ENCODE measurements at regions not wholly inside any gene's neighbourhood (a gene's known extent, or its start where the extent isn't known, plus 50 kb on each side); places are given as distances from the start of the nearest gene placed in this dataset.
A peak's percentile ranks its signal among the peaks of the same experiment; 100 is the strongest.
"Not testable (repeated sequence)": the region's sequence is repeated elsewhere in the genome, so short reads cannot be mapped to it uniquely, and the experiment has no call there.

GRCh38 chr10:71092812-71093401, 119.5 kb upstream of the UNC5B start:
- H3K27me3 ChIP-seq (replicated peaks in 1 of 2; ENCODE audit: control insufficient read depth in 2 of 2, extremely low read depth in 1 of 2, insufficient read depth in 2 of 2, low read length in 1 of 2), result peaks cover 0 to 7% of the 10 kb centered on the region in 2 experiments
- H3K9me3 ChIP-seq, result no peaks in the 10 kb centered on the region
- H3K36me3 Mint-ChIP-seq, result no peaks in the 10 kb centered on the region
- no peaks in the 10 kb centered on the region for H3K4me1 Mint-ChIP-seq
- no peak for ATAC-seq (replicated peaks in 1 of 4)
- no peaks in the 10 kb centered on the region for H3K4me1 ChIP-seq (ENCODE audit: control insufficient read depth in 1 of 2, extremely low read depth in 1 of 2, insufficient read depth in 2 of 2, low read length in 2 of 2)
- peaks cover 0 to 6% (median 5%) of the 10 kb centered on the region in 3 donors for H3K9me3 Mint-ChIP-seq
- peaks cover 19 to 22% of the 10 kb centered on the region in 2 donors for H3K27me3 Mint-ChIP-seq
- 68% methylated on average over 4 of the region's 4 CpGs for WGBS (ENCODE audit: insufficient coverage)
- no peak overlapping the region for H3K27ac ChIP-seq (ENCODE audit: low read length)
- no peak overlapping the region for H3K4me3 Mint-ChIP-seq
- no peak overlapping the region for H3K27ac Mint-ChIP-seq
- DNase-seq, result peak in 1 of 35 experiments; percentile 4
- ChIA-PET CTCF (no interaction called here), POLR2A (no interaction called here)
- no peak overlapping the region for H3K4me3 ChIP-seq (ENCODE audit: control insufficient read depth in 1 of 2, extremely low read depth in 1 of 2, low read length in 1 of 2)
- no peaks in the 10 kb centered on the region for H3K36me3 ChIP-seq (ENCODE audit: control insufficient read depth in 2 of 2, extremely low read depth in 1 of 2, insufficient read depth in 1 of 2, low read length in 1 of 2)

DNA sequence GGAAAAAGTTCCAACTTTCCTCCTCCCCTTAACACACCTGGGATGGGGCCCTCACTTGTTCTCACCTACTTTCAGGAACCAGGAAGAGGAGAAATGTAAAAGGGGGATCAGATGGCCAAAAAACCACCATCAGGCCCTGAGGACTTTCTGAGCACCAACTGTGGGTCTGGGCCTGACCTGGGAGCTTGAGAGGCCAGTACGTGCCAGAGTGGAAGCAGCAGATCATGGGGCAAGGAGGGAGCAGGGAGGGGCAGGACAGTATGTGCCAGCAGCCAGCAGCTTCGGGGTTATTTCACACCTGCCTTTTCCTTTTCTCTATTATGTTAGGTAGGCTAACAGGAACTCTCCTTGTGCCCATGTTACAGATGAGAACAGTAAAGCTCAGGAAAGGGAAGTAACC, 118.8 kb upstream of the UNC5B start:
- 60% methylated on average over 1 of the region's 2 CpGs for WGBS (ENCODE audit: insufficient coverage)
- Histone ChIP-seq H3K4me3 (ENCODE audit: control insufficient read depth in 1 of 2, extremely low read depth in 1 of 2, low read length in 1 of 2) (no peak overlapping the region), H3K27me3 (replicated peaks in 1 of 2; ENCODE audit: control insufficient read depth in 2 of 2, extremely low read depth in 1 of 2, insufficient read depth in 2 of 2, low read length in 1 of 2) (peaks cover 0 to 7% of the 10 kb centered on the region in 2 experiments), H3K36me3 (ENCODE audit: control insufficient read depth in 2 of 2, extremely low read depth in 1 of 2, insufficient read depth in 1 of 2, low read length in 1 of 2) (no peaks in the 10 kb centered on the region), H3K4me1 (ENCODE audit: control insufficient read depth in 1 of 2, extremely low read depth in 1 of 2, insufficient read depth in 2 of 2, low read length in 2 of 2) (no peaks in the 10 kb centered on the region), H3K9me3 (no peaks in the 10 kb centered on the region), H3K27ac (ENCODE audit: low read length) (no peak overlapping the region)
- CTCF ChIA-PET, result no interaction called here
- Mint-ChIP-seq H3K4me1 (no peaks in the 10 kb centered on the region), H3K27me3 (peaks cover 22 to 26% of the 10 kb centered on the region in 2 donors), H3K4me3 (no peak overlapping the region), H3K36me3 (no peaks in the 10 kb centered on the region), H3K27ac (no peak overlapping the region), H3K9me3 (peaks cover 0 to 6% (median 5%) of the 10 kb centered on the region in 3 donors)
- POLR2A ChIA-PET, result no interaction called here
- DNase-seq, result no peak
- ATAC-seq (replicated peaks in 1 of 4), result no peak

- H3K27me3 Mint-ChIP-seq, result peaks cover 23 to 27% of the 10 kb centered on the region in 2 donors
- H3K4me1 ChIP-seq (ENCODE audit: control insufficient read depth in 1 of 2, extremely low read depth in 1 of 2, insufficient read depth in 2 of 2, low read length in 2 of 2), result no peaks in the 10 kb centered on the region
- DNase-seq (no peak), ATAC-seq (replicated peaks in 1 of 4) (no peak)
- no peak overlapping the region for H3K4me3 Mint-ChIP-seq
- no CpG with 5 or more reads among the region's 4 CpGs for WGBS (ENCODE audit: insufficient coverage)
- ChIA-PET CTCF (no interaction called here), POLR2A (no interaction called here)
- H3K36me3 ChIP-seq (ENCODE audit: control insufficient read depth in 2 of 2, extremely low read depth in 1 of 2, insufficient read depth in 1 of 2, low read length in 1 of 2), result no peaks in the 10 kb centered on the region
- no peaks in the 10 kb centered on the region for H3K9me3 ChIP-seq
- H3K4me3 ChIP-seq (ENCODE audit: control insufficient read depth in 1 of 2, extremely low read depth in 1 of 2, low read length in 1 of 2), result no peak overlapping the region
- H3K4me1 Mint-ChIP-seq, result no peaks in the 10 kb centered on the region
- H3K9me3 Mint-ChIP-seq, result peaks cover 0 to 6% (median 5%) of the 10 kb centered on the region in 3 donors
- H3K36me3 Mint-ChIP-seq, result no peaks in the 10 kb centered on the region
- no peak overlapping the region for H3K27ac ChIP-seq (ENCODE audit: low read length)
- no peak overlapping the region for H3K27ac Mint-ChIP-seq
- H3K27me3 ChIP-seq (replicated peaks in 1 of 2; ENCODE audit: control insufficient read depth in 2 of 2, extremely low read depth in 1 of 2, insufficient read depth in 2 of 2, low read length in 1 of 2), result peaks cover 0 to 7% of the 10 kb centered on the region in 2 experiments
These were observed 117.5 kb upstream of the UNC5B start for GRCh38 chr10:71094712-71095390.

GRCh38 chr10:71099731-71100361, 112.5 kb upstream of the UNC5B start:
- ATAC-seq (replicated peaks in 1 of 4) (no peak), DNase-seq (no peak)
- Histone ChIP-seq H3K27ac (ENCODE audit: low read length) (no peak overlapping the region), H3K9me3 (no peaks in the 10 kb centered on the region), H3K4me3 (ENCODE audit: control insufficient read depth in 1 of 2, extremely low read depth in 1 of 2, low read length in 1 of 2) (no peak overlapping the region), H3K27me3 (replicated peaks in 1 of 2; ENCODE audit: control insufficient read depth in 2 of 2, extremely low read depth in 1 of 2, insufficient read depth in 2 of 2, low read length in 1 of 2) (no peaks in the 10 kb centered on the region), H3K36me3 (ENCODE audit: control insufficient read depth in 2 of 2, extremely low read depth in 1 of 2, insufficient read depth in 1 of 2, low read length in 1 of 2) (no peaks in the 10 kb centered on the region), H3K4me1 (ENCODE audit: control insufficient read depth in 1 of 2, extremely low read depth in 1 of 2, insufficient read depth in 2 of 2, low read length in 2 of 2) (no peaks in the 10 kb centered on the region)
- H3K9me3 Mint-ChIP-seq, result no peaks in the 10 kb centered on the region
- no peaks in the 10 kb centered on the region for H3K4me1 Mint-ChIP-seq
- WGBS (ENCODE audit: insufficient coverage), result 88% methylated on average over 1 of the region's 1 CpG
- no peak overlapping the region for H3K4me3 Mint-ChIP-seq
- ChIA-PET CTCF (no interaction called here), POLR2A (no interaction called here)
- H3K27ac Mint-ChIP-seq, result no peak overlapping the region
- peaks cover 24 to 30% of the 10 kb centered on the region in 2 donors for H3K27me3 Mint-ChIP-seq
- H3K36me3 Mint-ChIP-seq, result no peaks in the 10 kb centered on the region

DNA sequence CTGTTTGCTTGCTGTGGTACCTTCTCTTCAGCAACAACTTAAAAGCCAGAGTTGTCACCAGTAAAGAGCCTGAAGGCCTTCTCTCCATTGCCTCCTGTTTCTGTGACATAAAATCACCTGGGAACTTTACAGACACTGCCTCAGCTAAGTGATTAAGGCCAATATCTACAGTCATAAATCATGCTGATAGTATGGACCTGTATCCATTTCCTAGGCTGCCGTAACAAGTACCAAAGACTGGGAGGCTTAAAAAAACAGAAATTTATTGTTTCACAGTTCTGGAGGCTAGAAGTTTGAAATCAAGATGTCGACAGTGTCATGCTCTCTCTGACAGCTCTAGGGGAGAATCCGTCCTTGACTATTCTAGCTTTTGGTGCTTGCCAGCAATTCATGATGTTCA, 108.4 kb upstream of the UNC5B start:
- DNase-seq (no peak), ATAC-seq (replicated peaks in 1 of 4) (no peak)
- WGBS (ENCODE audit: insufficient coverage), result 80% methylated on average over 3 of the region's 3 CpGs
- peaks cover 0 to 2% (median 2%) of the 10 kb centered on the region in 3 donors for H3K4me1 Mint-ChIP-seq
- no peak overlapping the region for H3K4me3 Mint-ChIP-seq
- peaks cover 10 to 11% of the 10 kb centered on the region in 2 donors for H3K27me3 Mint-ChIP-seq
- H3K36me3 Mint-ChIP-seq, result no peaks in the 10 kb centered on the region
- POLR2A ChIA-PET, result no interaction called here
- Histone ChIP-seq H3K4me1 (ENCODE audit: control insufficient read depth in 1 of 2, extremely low read depth in 1 of 2, insufficient read depth in 2 of 2, low read length in 2 of 2) (no peaks in the 10 kb centered on the region), H3K9me3 (no peaks in the 10 kb centered on the region), H3K4me3 (ENCODE audit: control insufficient read depth in 1 of 2, extremely low read depth in 1 of 2, low read length in 1 of 2) (no peak overlapping the region), H3K27ac (ENCODE audit: low read length) (no peak overlapping the region), H3K36me3 (ENCODE audit: control insufficient read depth in 2 of 2, extremely low read depth in 1 of 2, insufficient read depth in 1 of 2, low read length in 1 of 2) (no peaks in the 10 kb centered on the region), H3K27me3 (replicated peaks in 1 of 2; ENCODE audit: control insufficient read depth in 2 of 2, extremely low read depth in 1 of 2, insufficient read depth in 2 of 2, low read length in 1 of 2) (no peaks in the 10 kb centered on the region)
- peaks cover 0 to 4% (median 3%) of the 10 kb centered on the region in 3 donors for H3K9me3 Mint-ChIP-seq
- no peak overlapping the region for H3K27ac Mint-ChIP-seq
- CTCF ChIA-PET, result no interaction called here

GRCh38 chr10:71106151-71106550, 106.2 kb upstream of the UNC5B start:
- H3K27me3 Mint-ChIP-seq; H3K36me3 Mint-ChIP-seq; H3K4me3 Mint-ChIP-seq; H3K9me3 Mint-ChIP-seq; POLR2A ChIA-PET; CTCF ChIA-PET; H3K36me3 ChIP-seq (ENCODE audit: control insufficient read depth in 2 of 2, extremely low read depth in 1 of 2, insufficient read depth in 1 of 2, low read length in 1 of 2); H3K27ac Mint-ChIP-seq; ATAC-seq (replicated peaks in 1 of 4); H3K4me1 ChIP-seq (ENCODE audit: control insufficient read depth in 1 of 2, extremely low read depth in 1 of 2, insufficient read depth in 2 of 2, low read length in 2 of 2); H3K4me3 ChIP-seq (ENCODE audit: control insufficient read depth in 1 of 2, extremely low read depth in 1 of 2, low read length in 1 of 2); H3K9me3 ChIP-seq; H3K27ac ChIP-seq (ENCODE audit: low read length); H3K27me3 ChIP-seq (replicated peaks in 1 of 2; ENCODE audit: control insufficient read depth in 2 of 2, extremely low read depth in 1 of 2, insufficient read depth in 2 of 2, low read length in 1 of 2); H3K4me1 Mint-ChIP-seq: not testable (repeated sequence)
- 100% methylated on average over 1 of the region's 4 CpGs for WGBS (ENCODE audit: insufficient coverage)
- DNase-seq, result peak in 1 of 35 experiments; percentile 9
